ENCODE measurements at regions not wholly inside any gene's neighbourhood (a gene's known extent, or its start where the extent isn't known, plus 50 kb on each side); places are given as distances from the start of the nearest gene placed in this dataset.
"Not testable (repeated sequence)": the region's sequence is repeated elsewhere in the genome, so short reads cannot be mapped to it uniquely, and the experiment has no call there.

DNA sequence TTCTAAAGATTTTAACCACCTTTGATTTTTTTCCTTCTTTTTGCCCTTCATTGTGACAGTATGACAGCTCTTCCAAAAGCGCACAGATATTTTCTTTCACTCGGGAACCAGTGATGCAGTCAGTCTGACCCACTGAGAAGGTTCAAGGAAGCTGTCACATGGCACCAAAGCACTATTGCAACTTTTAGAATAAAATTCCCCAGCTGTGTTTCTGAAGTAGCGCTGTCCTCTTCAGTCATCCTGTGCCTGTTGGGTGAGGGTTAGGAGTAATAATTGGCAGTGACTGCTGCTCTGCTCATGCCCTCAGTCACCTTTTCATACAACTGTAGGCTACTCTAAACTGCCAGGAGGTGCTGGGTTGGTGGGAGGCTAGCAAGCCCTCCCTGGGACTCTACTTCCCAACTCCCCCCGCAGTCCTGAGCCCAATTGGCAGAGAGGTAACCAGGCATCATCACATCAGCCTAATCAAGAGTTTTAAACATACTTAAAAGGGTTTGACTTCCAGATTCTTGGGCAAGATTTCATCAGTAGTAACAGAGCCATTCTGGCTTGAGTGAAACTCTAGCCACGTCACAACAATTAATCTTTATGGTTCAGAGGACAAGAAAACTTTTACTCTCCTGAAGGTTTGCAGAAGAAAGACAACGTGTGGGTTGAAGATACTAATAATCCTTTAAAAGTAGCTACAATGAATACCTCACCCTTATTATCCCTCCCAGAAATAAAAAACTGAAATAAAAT lies 473.3 kb downstream of the FBXO15 start:
- peak in 1 of 11 donors; percentile 19 for DNase-seq (ENCODE audit: extremely low read depth in 1 of 11, low read depth in 9 of 11, low spot score in 4 of 11)

DNA sequence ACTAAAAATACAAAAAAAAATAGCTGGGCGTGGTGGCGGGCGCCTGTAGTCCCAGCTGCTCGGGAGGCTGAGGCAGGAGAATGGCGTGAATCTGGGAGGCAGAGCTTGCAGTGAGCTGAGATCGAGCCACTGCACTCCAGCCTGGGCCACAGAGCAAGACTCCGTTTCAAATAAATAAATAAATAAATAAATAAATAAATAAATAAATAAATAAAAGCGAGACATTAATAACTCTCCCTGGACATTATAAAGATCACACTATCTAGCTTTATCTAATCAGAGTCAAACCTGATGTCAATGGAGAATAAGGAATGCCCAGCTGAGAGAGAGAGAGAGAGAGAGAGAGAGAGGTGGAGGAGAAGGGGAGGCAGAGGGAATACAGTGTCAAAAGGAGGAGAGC lies 476.2 kb downstream of the FBXO15 start:
- DNase-seq (ENCODE audit: extremely low read depth in 1 of 11, low read depth in 9 of 11, low spot score in 4 of 11), result not testable (repeated sequence)

- no peak for DNase-seq (ENCODE audit: extremely low read depth in 1 of 11, low read depth in 9 of 11, low spot score in 4 of 11)
Measured at GRCh38 chr18:73670524-73670923, 477.1 kb downstream of the FBXO15 start.

GRCh38 chr18:73670039-73670438 lies 477.6 kb downstream of the FBXO15 start:
- no peak for DNase-seq (ENCODE audit: extremely low read depth in 1 of 11, low read depth in 9 of 11, low spot score in 4 of 11)

- no peak for DNase-seq (ENCODE audit: extremely low read depth in 1 of 11, low read depth in 9 of 11, low spot score in 4 of 11)
Measured at GRCh38 chr18:73669297-73669696, 478.3 kb downstream of the FBXO15 start.

DNA sequence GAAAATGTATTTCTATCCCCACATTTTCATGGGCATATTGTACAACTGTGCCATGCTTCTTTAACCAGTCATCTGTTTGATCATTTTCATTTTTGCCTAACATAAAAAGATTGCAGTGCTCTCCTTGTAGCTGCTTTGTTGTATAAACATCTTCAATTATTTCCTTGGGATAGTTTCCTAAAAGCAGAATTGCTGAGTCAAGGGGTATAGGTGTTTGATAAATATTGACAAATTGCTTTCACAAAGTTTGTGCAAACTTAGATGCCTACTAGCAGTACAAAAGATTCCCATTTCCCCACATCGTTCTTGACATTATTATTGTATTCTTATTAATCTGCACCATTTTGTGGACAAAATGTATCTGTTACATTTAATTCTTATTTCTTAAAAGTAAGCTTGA lies 479.6 kb downstream of the FBXO15 start:
- DNase-seq (ENCODE audit: extremely low read depth in 1 of 11, low read depth in 9 of 11, low spot score in 4 of 11), result no peak

GRCh38 chr18:73666772-73667171 lies 480.9 kb downstream of the FBXO15 start:
- DNase-seq (ENCODE audit: extremely low read depth in 1 of 11, low read depth in 9 of 11, low spot score in 4 of 11), result no peak

DNA sequence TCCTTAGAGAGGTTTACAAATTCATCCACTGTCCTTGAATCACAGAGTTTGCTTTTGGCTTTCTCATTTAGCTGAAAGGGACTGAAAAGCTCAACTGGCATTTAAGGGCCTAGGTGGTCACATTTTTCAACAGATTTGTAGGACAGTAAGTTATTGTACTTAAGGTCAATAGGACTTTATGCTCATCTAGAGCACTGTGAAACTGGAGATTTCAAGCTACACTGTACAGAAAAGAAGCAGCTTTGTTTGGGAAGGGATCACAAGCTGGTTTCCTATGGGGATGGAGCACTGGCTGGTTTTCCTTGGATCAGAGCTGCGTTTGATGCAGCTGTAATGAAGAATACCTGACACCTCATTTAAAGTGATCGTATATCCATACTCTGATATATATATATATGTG lies 482.7 kb downstream of the FBXO15 start:
- DNase-seq (ENCODE audit: extremely low read depth in 1 of 11, low read depth in 9 of 11, low spot score in 4 of 11), result no peak

GRCh38 chr18:73663581-73663980 lies 484.1 kb downstream of the FBXO15 start:
- no peak for DNase-seq (ENCODE audit: extremely low read depth in 1 of 11, low read depth in 9 of 11, low spot score in 4 of 11)

GRCh38 chr18:73662421-73662820 lies 485.2 kb downstream of the FBXO15 start:
- DNase-seq (ENCODE audit: extremely low read depth in 1 of 11, low read depth in 9 of 11, low spot score in 4 of 11), result no peak

DNA sequence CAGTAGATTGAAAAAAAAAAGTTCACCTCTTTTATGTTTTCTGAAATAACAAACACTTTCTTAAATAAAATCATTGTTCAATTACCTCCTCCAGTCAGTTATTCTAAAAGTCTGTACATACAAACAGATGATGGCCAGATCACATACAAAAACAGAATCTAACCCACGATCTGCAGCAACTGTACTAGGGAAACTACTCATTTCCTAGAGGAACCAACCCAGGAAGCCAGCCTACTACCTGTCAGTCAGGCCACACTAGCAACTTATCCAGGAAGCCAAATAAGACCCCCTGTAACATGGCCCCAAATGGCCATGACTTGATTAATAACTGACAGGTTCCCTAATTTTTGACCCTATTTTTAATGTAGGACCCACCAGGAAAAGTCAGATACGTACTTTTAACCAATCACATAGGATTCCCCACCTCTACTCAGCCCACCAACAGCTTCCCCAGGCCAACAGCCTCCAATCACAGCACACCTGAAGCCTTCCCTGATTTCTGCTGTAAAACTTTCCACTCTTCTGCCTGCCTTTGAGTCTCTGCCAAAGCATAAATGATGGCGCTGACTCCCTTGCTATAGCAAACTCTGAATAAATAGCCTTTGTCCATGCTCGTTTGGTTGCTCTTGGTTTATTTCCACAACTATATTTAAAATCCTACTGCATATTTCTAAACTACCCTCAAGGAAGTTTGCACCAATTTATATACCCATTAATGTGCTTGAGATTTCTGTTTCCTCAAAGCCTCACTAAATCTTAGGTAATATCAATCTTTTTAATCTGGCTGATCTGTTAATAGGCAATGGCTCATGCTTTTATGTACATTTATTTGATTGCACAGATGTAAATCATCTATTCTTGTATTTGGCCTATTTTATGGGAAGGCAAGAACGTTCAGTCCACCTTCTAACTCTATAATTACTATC lies 486.4 kb downstream of the FBXO15 start:
- no peak for DNase-seq (ENCODE audit: extremely low read depth in 1 of 11, low read depth in 9 of 11, low spot score in 4 of 11)

DNA sequence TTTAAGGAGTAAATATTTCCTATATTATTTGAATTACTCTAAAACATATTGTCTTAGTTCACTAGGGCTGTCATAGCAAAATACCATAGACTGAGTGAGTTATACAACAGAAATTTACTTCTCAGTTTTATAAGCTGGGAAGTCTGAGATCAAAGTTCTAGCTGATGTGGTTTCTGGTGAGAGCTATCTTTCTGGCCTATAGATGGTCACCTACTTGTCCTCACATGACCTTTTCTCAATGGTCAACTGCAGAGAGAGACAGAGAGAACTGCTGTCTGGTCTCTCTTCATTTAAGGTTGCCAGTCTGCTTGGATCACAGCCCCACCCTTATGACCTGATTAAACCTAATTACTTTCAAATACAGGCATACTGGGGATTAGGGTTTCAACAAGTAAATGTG lies 490.9 kb downstream of the FBXO15 start:
- DNase-seq (ENCODE audit: extremely low read depth in 1 of 11, low read depth in 9 of 11, low spot score in 4 of 11), result no peak

GRCh38 chr18:73653827-73654226 lies 493.8 kb downstream of the FBXO15 start:
- no peak for DNase-seq (ENCODE audit: extremely low read depth in 1 of 11, low read depth in 9 of 11, low spot score in 4 of 11)

GRCh38 chr18:73653251-73653650 lies 494.4 kb downstream of the FBXO15 start:
- DNase-seq (ENCODE audit: extremely low read depth in 1 of 11, low read depth in 9 of 11, low spot score in 4 of 11), result no peak

DNA sequence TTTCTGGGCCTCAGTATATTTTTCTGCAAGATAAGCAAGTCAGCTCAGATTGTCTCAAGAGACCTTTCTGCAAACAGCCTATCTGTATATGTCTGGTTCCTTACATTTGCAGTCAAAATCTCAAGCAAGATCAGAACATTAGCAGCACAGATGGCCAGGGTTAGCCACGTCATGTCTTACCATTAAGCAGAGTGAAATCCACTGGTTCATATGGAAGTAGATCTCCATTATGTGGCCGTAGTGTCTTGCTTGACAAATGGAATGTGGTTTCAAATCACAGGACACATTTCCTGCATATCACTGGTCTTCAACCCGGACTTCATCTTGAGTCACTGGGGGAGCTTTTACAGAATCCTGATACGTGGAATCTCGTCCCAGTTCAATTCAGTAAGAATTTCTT lies 500.2 kb downstream of the FBXO15 start:
- no peak for DNase-seq (ENCODE audit: extremely low read depth in 1 of 11, low read depth in 9 of 11, low spot score in 4 of 11)

- DNase-seq (ENCODE audit: extremely low read depth in 1 of 11, low read depth in 9 of 11, low spot score in 4 of 11), result no peak
Measured at GRCh38 chr18:73646772-73647171, 500.9 kb downstream of the FBXO15 start.

GRCh38 chr18:73646196-73646595 lies 501.4 kb downstream of the FBXO15 start:
- no peak for DNase-seq (ENCODE audit: extremely low read depth in 1 of 11, low read depth in 9 of 11, low spot score in 4 of 11)

DNA sequence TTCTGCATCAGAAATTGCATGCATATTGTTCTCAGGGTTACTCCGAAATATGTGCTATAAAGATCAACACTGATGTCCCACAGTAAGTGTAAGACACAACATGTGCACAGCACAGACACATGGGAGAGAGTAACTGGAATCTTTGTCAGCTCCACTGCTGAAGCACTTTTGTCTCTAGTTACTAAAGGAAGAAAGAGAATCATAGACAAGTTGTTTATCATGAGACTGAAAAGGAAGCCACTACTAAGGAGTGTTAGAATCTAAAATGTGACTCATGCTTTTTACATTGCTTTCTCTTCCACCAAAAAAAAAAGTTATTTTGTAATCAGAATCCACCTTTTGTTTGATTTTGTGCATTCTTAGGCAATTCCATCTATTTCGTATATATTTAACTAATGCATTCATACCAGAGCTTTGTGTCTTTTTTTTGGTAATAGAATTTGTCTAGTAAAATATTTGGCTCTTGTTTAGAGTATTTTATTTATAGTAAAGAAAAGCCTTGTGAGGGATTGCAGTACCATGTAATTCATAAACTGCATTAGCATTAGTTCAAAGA lies 502.4 kb downstream of the FBXO15 start:
- DNase-seq (ENCODE audit: extremely low read depth in 1 of 11, low read depth in 9 of 11, low spot score in 4 of 11), result no peak

DNA sequence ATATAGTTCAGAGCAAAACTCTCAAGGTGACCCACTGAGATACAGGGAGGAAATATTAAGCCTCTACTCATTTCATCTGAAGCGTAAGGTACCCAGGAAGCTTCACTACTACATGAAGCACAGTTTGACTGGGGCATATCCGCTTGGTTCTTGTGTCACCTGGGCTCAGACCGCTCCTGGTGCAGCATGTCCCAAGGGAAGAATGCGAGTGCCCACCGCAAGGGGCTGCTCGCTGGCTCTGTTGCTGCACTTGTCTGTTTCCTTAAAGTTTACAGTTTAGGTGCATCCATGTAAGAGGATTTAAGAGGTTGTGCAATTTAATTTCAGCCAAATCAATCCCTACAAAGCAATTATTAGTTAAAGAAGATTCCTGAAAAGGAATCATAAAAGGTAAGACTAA lies 507.8 kb downstream of the FBXO15 start:
- DNase-seq (ENCODE audit: extremely low read depth in 1 of 11, low read depth in 9 of 11, low spot score in 4 of 11), result no peak

- no peak for DNase-seq (ENCODE audit: extremely low read depth in 1 of 11, low read depth in 9 of 11, low spot score in 4 of 11)
Measured at GRCh38 chr18:73638709-73639108, 508.9 kb downstream of the FBXO15 start.

Measured in renal cortex interstitium (tissue), 11 donors.